Heart right ventricle (tissue), 16 donors: ENCODE measurements at regions not wholly inside any gene's neighbourhood (a gene's known extent, or its start where the extent isn't known, plus 50 kb on each side); places are given as distances from the start of the nearest gene placed in this dataset.

Experiments
- ATAC-seq, 8 donors: fragments of 200-7000 bp; cut with Tn5 transposase; one replicate each; pipeline ENCODE4 v1.9.1; 2020; ENCODE audit warnings: mild to moderate bottlenecking in 8 of 8, moderate library complexity in 8 of 8, moderate number of reproducible peaks in 1 of 8
- DNase-seq, 2 donors: peaks; one replicate each; pipeline ENCODE4 v3.0.0-alpha.2; 2020
- H3K27ac ChIP-seq, 10 donors: fragments of 200-600 bp; sonication (generic) in 2 of 10; one replicate each; pipeline versions ENCODE4 v1.5.0 to v1.8.0; 2020 to 2022; ENCODE audit warnings: mild to moderate bottlenecking in 3 of 10
- H3K27me3 ChIP-seq, 7 donors: fragments of 200-600 bp; one replicate each; pipeline ENCODE4 v1.8.0; 2021 to 2022; ENCODE audit warnings: mild to moderate bottlenecking in 2 of 7
- H3K36me3 ChIP-seq, 9 donors: fragments of 200-600 bp; sonication (generic) in 1 of 9; one replicate each; pipeline versions ENCODE4 v1.5.0 to v1.8.0; 2020 to 2022; ENCODE audit warnings: mild to moderate bottlenecking in 2 of 9
- H3K4me1 ChIP-seq, 9 donors: fragments of 200-600 bp; sonication (generic) in 1 of 9; one replicate each; pipeline versions ENCODE4 v1.5.0 to v1.8.0; 2020 to 2022; ENCODE audit warnings: mild to moderate bottlenecking in 4 of 9
- H3K4me3 ChIP-seq, 10 donors: fragments of 200-600 bp; sonication (generic) in 2 of 10; one replicate each; pipeline versions ENCODE4 v1.5.0 to v1.8.0; 2020 to 2022; ENCODE audit warnings: mild to moderate bottlenecking in 7 of 10, moderate library complexity in 2 of 10
- H3K9me3 ChIP-seq, 11 donors: fragments of 200-600 bp in 10 of 11; sonication (generic) in 2 of 11; one replicate each; pipeline versions ENCODE4 v1.5.0 to v1.8.0; 2013 to 2022; ENCODE audit warnings: mild to moderate bottlenecking in 2 of 11, control low read depth in 1 of 11, moderate library complexity in 1 of 11
- CTCF ChIP-seq, 9 donors: fragments of 200-600 bp; sonication (generic) in 2 of 9; IDR thresholded peaks; one replicate each; pipeline versions ENCODE4 v1.5.0 to v1.8.0; 2021 to 2022; ENCODE audit warnings: antibody characterized with exemption in 9 of 9, mild to moderate bottlenecking in 5 of 9, moderate library complexity in 1 of 9
- WGBS, 2 donors: extraction: QIAGEN DNeasy Blood & Tissue Kit; methylation state at CpG; one replicate each; pipeline ENCODE4 v1.1.7; 2013; ENCODE audit warnings: inconsistent platforms in 1 of 2; 5-methylcytosine and 5-hydroxymethylcytosine counted together
- intact Hi-C, 10 donors: fragments of 100-400 bp; cut with DNase I; formaldehyde crosslinking; loops; one replicate each; pipeline versions ENCODE4 v1.11.1 to v1.14.2; 2022
- donor health status: Arrhythmogenic right ventricular cardiomyopathy.
- donor health status: ischemic (EF 13 %, LVEDD 7.1; RV severe dilation, severe dysfunction).
- donor health status: healthy with polysubstance abuse.
- donor health status: DM: no; HTN: yes; CAD: no.
- donor health status: DM: no; HTN: no; CAD: no.
- donor health status: ischemic (EF 25% LVEDD 6.9; RV normal size, moderate dysfunction).
- donor health status: ischemic (EF 25% LVEDD 5.7; RV mildly dilated, moderate dysfunction).
- donor health status: healthy.
- donor health status: DM: yes; HTN: yes; CAD: no.
- donor health status: Ischemic cardiomyopathy.
- donor health status: ischemic (EF 35%, LVEDD 5.7; RV mildly dilated, moderate dysfunction).
- donor health status: nonischemic (EF 11% LVEDD 7.7; RV severe dilation, severe dysfunction).
- donor health status: DM: yes; HTN: yes; CAD: no.
- donor health status: PGD.
- donor health status: ischemic (EF 29% LVEDD 5.4; RV normal size, mild dysfunction).
- donor health status: nonischemic (EF 23%, LVEDD 6.1; RV moderate dilation, normal function).

- no peak overlapping the region for H3K4me3 ChIP-seq
- no peak for TF ChIP-seq CTCF (IDR thresholded peaks at IDR 0.05)
- peaks cover 0 to 3% (median 0%) of the 10 kb centered on the region in 11 donors for H3K9me3 ChIP-seq
- no peaks in the 10 kb centered on the region for H3K27me3 ChIP-seq
- DNase-seq (no peak), ATAC-seq (no peak)
- H3K27ac ChIP-seq, result no peak overlapping the region
- no peaks in the 10 kb centered on the region for H3K4me1 ChIP-seq
- 31 to 46% methylated on average over 2 of the region's 2 CpGs for WGBS, 2 donors
- intact Hi-C loops, result no loop called here
- H3K36me3 ChIP-seq, result no peaks in the 10 kb centered on the region
These were observed 1531.1 kb upstream of the LRRTM3 start for GRCh38 chr10:65394502-65395297.

- no peak for ATAC-seq
- 89 to 95% methylated on average over 2 of the region's 2 CpGs for WGBS, 2 donors
These were observed 1530.2 kb upstream of the LRRTM3 start for GRCh38 chr10:65395631-65396030.

GRCh38 chr10:65396997-65397396, 1528.8 kb upstream of the LRRTM3 start:
- WGBS, 2 donors, result 77 to 81% methylated on average over 3 of the region's 3 CpGs
- H3K4me3 ChIP-seq, result no peak overlapping the region
- TF ChIP-seq CTCF (IDR thresholded peaks at IDR 0.05), result no peak
- intact Hi-C loops, result no loop called here
- H3K36me3 ChIP-seq, result no peaks in the 10 kb centered on the region
- H3K4me1 ChIP-seq, result no peaks in the 10 kb centered on the region
- no peaks in the 10 kb centered on the region for H3K27me3 ChIP-seq
- no peak overlapping the region for H3K27ac ChIP-seq
- H3K9me3 ChIP-seq, result no peaks in the 10 kb centered on the region
- DNase-seq (no peak), ATAC-seq (no peak)

More at GRCh38 chr10:65395631-65396030, 1530.2 kb upstream of the LRRTM3 start:
- intact Hi-C loops, result no loop called here
- no peaks in the 10 kb centered on the region for H3K36me3 ChIP-seq
- no peak for TF ChIP-seq CTCF (IDR thresholded peaks at IDR 0.05)
- H3K4me1 ChIP-seq, result no peaks in the 10 kb centered on the region
- no peaks in the 10 kb centered on the region for H3K27me3 ChIP-seq
- no peak overlapping the region for H3K27ac ChIP-seq
- no peak for DNase-seq
- H3K9me3 ChIP-seq, result no peaks in the 10 kb centered on the region
- H3K4me3 ChIP-seq, result no peak overlapping the region

- H3K36me3 ChIP-seq, result no peaks in the 10 kb centered on the region
- H3K9me3 ChIP-seq, result peaks cover 0 to 4% (median 0%) of the 10 kb centered on the region in 11 donors
- no peak overlapping the region for H3K27ac ChIP-seq
- no peaks in the 10 kb centered on the region for H3K4me1 ChIP-seq
- no peak for DNase-seq
- intact Hi-C loops, result no loop called here
- H3K27me3 ChIP-seq, result no peaks in the 10 kb centered on the region
- no peak for TF ChIP-seq CTCF (IDR thresholded peaks at IDR 0.05)
- 72 to 97% methylated on average over 2 of the region's 2 CpGs for WGBS, 2 donors
- no peak overlapping the region for H3K4me3 ChIP-seq
- ATAC-seq, result no peak
These were observed 1517.4 kb upstream of the LRRTM3 start for GRCh38 chr10:65408401-65408800.
